GM21737 (cell line): ENCODE measurements at regions not wholly inside any gene's neighbourhood (a gene's known extent, or its start where the extent isn't known, plus 50 kb on each side); places are given as distances from the start of the nearest gene placed in this dataset.
A peak's percentile ranks its signal among the peaks of the same experiment; 100 is the strongest.

Experiments
- ATAC-seq: cut with Tn5 transposase; IDR thresholded peaks from one replicate; pipeline ENCODE4 v1.9.1; 2021; ENCODE audit warnings: mild to moderate bottlenecking, moderate library complexity; ENCODE audit not compliant: unreplicated experiment

GRCh38 chr2:17309741-17310339 lies 208.4 kb downstream of the RAD51AP2 start:
- ATAC-seq, result peak; percentile 76

- no peak for ATAC-seq
Measured at GRCh38 chr2:17309181-17309580, 209.1 kb downstream of the RAD51AP2 start.

DNA sequence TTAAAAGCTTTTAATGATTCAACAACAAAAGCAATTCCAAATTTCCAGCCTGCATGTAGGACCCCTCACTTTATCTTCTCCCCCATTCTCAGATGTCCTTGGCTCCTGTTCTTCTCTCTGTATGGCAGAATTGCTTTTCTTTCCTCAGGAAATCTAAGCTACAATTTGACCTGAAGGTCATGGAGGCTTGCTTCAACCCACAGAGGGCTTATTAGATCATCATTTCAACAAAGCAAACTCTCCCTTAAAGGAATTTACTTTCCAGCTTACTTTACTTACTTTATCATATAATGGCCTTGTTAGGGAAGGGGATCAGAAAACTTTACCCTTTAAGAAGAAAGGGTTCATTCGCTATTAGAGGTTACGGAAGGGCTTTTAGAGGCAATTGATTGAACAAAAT lies 211.5 kb downstream of the RAD51AP2 start:
- no peak for ATAC-seq

GRCh38 chr2:17306219-17306618 lies 212.0 kb downstream of the RAD51AP2 start:
- ATAC-seq, result no peak

GRCh38 chr2:17303521-17303920 lies 214.7 kb downstream of the RAD51AP2 start:
- no peak for ATAC-seq

DNA sequence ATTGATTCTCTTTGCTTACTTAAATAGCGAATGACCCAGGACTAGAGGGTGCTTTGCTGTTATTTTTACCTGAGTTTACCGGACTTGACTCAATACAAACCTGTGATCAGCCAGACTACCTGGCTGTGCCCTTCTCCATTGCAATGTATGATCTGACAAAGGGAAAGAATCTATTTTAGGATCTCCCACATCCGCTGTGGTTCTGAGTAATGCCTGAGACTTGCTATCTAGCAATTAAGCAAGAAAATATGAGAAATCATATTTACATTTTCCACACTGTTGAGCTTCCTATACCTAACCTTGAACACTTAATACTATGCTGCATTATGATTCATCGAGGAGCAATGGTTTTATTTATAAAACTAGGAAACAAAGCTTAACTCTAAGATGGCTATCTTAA lies 215.2 kb downstream of the RAD51AP2 start:
- ATAC-seq, result no peak

- no peak for ATAC-seq
Measured at GRCh38 chr2:17302281-17302680, 216.0 kb downstream of the RAD51AP2 start.

- ATAC-seq, result no peak
Measured at GRCh38 chr2:17301437-17301836, 216.8 kb downstream of the RAD51AP2 start.

DNA sequence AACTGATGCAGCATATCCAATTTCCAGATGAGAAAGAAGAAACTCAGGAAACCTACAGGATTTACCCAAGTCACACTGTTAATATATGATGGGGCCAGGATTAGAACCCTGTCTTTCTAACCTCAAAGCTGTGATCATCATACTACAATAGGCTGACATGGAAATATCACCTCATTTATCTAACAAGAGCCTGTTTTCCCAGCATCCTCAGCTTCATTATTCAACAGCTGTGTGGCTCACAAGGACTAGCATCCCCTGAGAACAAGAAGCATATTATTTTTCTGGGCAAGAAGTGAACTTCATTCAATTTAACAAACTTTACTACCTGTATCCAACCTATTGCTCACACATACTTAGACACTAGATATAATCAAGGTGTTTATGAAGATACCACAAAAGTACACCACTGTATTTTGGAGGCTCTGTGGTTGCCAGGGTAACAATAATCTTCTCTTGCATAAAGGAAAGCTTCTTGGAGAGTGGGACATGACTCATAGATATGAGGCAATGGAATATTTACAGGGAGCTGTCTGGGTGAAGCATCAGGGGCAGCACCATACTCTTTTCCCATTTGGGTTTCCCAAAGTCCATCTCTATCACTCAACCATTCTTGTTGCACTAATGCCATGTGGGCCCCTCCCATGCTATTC lies 218.2 kb downstream of the RAD51AP2 start:
- no peak for ATAC-seq

- ATAC-seq, result no peak
Measured at GRCh38 chr2:17298453-17298852, 219.8 kb downstream of the RAD51AP2 start.

DNA sequence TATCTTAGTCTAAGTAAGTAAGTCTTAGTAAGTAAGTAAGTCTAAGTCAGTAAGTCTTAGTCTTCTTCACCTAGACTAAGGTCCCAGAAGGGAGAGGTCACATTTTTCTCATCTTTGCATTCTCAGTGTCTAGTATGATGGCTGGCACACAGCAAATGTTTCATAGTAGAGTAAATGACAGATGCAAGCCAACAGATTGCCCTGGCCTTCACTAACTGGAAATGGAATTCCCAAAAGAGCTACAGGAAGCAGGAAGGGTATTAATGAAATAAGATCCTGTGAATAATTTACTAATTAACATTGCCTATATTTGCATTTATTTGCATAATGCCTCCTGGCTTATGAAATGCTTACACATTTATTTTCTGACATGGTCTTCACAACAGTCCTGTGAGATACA lies 221.6 kb downstream of the RAD51AP2 start:
- ATAC-seq, result no peak

- ATAC-seq, result no peak
Measured at GRCh38 chr2:17289669-17290068, 228.6 kb downstream of the RAD51AP2 start.

DNA sequence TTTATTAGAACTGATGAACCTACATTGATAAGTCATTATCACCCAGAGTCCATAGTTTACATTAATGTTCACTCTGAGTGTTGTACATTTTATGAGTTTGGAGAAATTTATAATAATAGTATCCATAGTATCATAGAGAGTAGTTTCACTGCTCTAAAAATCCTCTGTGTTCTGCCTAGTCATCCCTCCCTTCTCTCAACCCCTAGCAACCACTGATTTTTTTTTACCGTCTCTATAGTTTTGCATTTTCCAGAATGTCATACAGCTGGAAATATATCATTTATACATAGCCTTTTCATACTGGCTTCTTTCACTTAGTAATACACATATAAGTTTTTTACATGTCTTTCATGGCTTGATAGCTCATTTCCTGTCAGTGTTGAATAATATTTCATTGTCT lies 231.1 kb downstream of the RAD51AP2 start:
- no peak for ATAC-seq

DNA sequence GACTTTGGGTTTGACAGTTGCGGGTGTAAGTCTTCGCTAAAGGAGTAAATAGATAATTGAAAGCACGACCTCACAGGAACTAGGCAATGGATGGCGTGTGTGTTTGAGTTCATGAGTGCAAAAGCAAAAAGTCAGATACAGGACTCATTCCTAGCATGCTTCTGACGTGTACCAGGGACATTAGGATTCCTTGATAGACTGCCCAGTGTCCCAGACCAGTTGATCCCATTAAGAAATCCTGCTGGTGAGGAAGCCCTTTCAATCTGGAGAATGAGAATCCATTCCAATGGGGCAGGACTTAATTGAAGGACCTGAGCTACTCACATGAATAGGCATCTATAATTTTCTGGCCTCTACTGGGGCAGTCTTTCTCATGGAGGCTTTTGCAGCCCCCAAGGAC lies 235.4 kb downstream of the RAD51AP2 start:
- no peak for ATAC-seq

DNA sequence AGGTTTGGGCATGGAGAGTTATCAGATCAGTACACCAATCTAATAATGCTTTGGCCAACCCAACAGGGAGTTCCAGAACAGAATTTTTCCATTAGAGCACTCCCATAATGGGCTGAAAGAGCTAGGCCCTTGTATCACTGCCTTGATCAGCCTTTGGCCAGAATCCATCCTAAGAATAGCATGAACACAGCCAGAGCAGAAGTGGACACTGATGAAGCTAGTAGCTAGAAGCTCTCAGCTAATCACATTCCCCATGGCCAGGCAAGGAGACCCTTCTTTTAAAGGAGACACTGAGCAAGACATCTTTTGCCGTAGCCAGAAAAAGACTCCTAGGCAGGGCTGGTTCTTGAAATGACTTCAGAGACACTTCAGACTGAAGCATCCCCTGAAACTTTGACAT lies 236.0 kb downstream of the RAD51AP2 start:
- no peak for ATAC-seq

DNA sequence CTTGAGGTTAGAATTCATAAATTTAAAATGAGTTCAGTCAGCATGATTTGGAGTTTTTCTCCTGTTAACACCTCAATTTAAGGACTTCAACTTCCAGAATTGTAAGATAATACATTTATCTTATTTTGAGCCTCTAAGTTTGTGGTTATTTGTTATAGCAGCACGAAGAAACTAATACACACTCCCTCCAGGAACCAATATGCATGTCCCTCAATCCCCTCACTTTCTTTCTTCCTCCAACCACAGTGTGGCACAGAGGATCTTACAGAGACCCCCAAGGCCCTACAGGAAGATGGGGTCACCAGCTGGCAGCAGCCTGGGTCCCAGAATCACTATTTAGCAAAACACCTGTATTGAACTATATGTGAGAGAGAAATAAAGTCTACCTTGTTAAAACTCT lies 242.0 kb downstream of the RAD51AP2 start:
- ATAC-seq, result no peak

GRCh38 chr2:17272652-17273525 lies 245.4 kb downstream of the RAD51AP2 start:
- ATAC-seq, result no peak

DNA sequence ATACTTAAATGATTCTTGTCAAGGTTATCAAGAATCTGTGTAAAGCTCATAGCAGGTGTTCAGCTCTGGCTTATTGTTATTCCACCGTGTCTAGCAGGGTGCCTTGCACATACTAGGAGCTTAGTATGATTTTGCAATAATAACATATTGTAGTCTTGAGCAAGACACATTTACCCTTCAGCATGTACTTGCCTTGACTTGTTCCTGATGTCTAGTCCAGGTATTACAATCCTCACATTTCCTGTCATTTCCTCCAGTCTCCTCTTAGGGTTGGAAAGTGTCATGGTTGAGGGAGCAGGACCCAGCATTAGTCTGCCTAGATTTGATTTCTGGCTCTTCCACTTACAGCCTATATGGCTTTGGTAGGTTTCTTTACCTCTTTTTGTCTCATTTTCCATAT lies 246.1 kb downstream of the RAD51AP2 start:
- no peak for ATAC-seq

DNA sequence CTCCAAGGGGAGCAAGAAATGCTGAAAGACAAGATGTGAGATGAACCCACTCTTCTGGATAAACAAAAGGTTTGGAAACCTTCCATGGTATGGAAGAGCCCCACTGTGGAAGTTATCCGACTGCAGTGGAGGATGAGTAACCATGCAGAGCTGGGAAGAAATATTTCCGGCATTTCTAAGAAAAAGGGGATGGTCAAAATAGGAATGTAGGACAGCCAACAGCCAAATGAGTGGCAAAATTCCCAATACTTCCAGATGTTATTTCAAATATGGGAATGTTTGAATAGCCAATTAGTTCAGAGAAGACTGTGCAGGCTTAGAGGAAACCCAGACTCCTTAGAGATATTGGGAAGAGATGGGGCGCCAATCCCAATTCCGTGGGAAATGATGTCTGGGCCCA lies 246.8 kb downstream of the RAD51AP2 start:
- no peak for ATAC-seq

DNA sequence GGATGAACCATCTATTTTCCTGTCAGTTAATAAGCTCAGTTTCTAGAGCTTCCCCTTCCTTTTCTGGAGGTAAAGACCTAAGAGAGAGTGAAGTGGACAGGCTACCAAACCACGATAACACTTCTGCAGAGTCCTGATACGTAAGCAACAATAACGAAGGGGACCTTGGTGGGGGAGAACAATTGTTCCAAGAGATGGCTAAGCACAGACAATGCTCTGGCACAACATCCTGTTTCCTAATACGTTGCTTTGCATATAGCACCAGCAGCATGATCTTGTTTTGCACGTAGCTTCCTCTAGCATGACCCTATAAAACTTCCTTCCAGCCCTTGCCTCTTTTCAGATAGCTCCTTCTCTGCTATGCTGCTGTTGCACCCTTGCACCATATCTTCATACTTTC lies 247.3 kb downstream of the RAD51AP2 start:
- ATAC-seq, result peak; percentile 95

DNA sequence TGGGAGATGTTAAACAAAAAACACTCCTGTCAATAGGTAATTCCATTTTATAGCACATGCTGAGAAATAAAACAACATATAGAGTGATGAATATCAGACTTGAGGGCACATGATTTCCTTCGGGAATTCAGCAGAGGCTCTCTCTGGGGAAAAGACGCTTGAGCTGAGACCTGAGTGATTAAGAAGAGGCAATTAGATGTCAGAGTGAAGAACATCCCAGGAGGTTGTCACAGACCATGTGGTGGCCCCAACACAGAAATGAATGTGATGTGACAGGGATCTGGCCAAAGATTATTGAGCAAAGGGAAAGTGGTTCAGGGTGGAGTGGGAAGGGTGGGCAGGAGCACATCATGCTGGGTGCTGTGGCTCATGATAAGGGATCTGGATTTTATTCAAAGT lies 254.7 kb downstream of the RAD51AP2 start:
- ATAC-seq, result no peak
